DMS53 treated with DMSO at 0.1 percent for 48 hours (cell line): ENCODE measurements at regions not wholly inside any gene's neighbourhood (a gene's known extent, or its start where the extent isn't known, plus 50 kb on each side); places are given as distances from the start of the nearest gene placed in this dataset.
"Not testable (repeated sequence)": the region's sequence is repeated elsewhere in the genome, so short reads cannot be mapped to it uniquely, and the experiment has no call there.

Experiments used
- DNase-seq: peaks from one replicate; lab custom pipeline; 2025; ENCODE audit not compliant: unreplicated experiment; lab: John Stamatoyannopoulos, UW

DNA sequence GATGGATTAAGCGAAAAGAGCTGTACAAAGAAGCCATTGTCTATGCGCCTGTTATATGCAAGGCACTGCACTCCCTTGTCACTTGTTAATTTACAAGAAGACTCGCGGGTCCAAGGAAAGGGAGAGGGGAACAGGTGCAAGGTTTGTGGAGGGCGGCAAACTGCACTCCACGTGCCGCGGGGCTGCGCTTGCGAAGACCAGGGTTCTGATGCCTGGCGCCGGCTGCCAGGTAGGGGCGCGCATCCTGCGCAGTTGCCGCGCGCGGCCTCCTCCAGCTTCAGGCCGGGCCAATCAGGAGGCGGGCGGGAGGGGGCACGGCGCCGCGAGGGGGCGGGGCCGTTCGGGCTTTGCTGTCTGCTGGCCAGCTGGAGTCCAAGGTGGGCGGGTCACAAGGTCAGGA, 140.6 kb upstream of the PALS2 start:
- DNase-seq = no peak

DNA sequence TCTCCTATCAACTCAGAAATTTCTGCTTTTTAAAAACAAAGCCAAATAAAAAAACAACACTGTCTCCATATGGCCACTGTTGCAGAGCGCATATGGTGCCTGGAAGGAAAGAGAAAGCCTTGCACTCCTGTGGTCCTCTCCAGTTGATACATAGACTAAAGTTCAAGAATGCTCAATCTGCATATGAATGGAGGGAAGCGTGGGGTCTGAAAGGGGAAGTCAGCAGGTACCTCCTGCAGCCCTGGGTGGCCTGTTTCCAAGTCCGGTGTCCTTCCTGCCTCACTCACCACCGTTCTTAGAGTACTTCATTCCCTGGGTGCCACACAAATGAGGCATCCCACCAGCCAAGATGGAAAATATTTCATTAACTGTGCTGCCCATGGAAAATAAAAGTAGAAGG, 138.3 kb upstream of the PALS2 start:
- DNase-seq = no peak

DNA sequence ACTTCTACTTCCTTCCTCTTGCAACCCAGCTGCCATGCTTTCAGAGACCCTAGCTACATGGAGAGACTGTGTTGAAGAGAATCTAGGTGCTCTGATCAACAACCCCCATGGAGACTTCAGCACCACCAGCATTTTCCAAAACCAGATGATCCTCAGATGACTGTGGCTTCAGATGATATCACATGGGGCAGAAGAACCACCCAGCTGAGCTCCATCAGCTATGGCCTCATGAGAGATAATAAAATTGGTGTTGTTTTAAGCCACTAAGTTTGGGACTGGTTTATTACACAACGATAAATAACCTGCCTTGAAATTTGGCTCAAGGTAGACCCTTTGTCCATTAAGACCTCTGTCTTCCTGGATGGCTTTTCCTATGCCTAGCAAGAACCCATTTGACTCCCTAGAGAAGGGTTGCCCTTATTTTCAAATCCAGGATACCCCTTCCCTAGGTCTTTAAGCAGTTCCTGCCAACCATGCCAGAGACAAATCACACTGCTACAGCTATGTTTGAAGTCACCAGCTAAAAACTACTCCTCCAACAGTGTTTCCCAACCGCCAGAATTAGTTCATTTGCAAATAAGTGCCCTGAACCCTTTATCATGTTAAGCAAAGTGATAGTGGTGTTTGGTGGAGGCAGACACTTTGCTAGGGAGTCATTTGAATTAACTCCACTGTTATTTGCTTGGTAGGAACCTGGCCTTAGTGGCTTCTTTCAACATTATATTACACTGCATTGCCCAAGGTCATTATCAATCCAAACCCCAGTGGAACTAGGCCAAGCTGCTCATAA, 136.9 kb upstream of the PALS2 start:
- DNase-seq = no peak

DNA sequence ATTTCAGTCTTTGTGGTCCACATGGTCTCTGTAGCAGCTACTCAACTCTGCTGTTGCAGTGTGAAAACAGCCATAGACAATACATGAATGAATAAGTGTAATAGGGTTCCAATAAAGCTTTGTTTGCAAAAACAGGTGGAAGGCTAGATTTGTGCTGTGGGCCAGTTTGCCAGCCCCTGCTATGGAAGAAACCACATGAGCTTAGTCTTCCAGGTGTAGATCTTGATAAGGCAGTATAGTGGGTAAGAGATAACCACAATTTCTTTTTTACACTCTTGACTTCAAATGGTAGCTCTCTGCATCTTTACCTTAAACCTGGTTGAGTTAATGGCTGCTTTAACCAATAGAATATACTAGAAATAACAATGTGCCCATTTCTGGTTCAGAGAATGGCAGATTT, 135.0 kb upstream of the PALS2 start:
- no peak for DNase-seq

DNA sequence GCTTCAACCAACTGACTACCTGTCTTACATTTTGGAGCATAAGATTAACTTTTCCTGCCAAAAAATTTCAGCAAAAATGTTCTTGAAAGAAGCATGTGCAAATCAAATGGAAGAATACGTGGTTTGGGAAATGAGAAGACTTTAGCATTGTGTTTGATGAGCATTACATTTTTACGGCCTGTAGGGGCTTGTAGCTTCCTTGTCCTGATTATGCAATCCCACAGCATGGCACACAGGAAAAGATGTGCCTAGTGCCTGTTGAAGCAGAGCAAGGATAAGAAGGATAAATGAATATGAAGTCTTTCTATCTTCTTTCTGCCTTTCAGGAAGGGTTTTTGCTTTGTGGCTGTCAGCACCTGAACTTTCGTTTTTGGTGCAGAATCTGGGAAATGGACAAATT, 134.1 kb upstream of the PALS2 start:
- not testable (repeated sequence) for DNase-seq

DNA sequence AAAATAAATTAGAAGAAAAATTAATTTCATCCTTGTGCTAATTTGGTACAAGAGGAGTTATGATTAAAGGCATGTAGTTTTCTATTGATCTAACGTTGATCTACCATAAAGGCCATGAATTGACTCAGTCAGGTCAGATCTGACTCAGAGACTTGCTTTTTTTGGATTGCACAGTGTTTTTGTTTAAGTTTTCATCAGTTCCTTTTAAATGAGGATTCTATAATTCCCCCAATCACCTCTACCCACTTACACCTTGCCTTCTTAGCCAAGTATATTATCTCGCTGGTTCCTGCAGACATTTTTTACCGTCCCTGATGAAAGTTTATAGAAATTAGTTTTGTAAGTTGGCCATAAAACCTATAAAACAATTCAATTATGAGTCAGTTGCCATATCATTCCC, 132.4 kb upstream of the PALS2 start:
- no peak for DNase-seq

DNA sequence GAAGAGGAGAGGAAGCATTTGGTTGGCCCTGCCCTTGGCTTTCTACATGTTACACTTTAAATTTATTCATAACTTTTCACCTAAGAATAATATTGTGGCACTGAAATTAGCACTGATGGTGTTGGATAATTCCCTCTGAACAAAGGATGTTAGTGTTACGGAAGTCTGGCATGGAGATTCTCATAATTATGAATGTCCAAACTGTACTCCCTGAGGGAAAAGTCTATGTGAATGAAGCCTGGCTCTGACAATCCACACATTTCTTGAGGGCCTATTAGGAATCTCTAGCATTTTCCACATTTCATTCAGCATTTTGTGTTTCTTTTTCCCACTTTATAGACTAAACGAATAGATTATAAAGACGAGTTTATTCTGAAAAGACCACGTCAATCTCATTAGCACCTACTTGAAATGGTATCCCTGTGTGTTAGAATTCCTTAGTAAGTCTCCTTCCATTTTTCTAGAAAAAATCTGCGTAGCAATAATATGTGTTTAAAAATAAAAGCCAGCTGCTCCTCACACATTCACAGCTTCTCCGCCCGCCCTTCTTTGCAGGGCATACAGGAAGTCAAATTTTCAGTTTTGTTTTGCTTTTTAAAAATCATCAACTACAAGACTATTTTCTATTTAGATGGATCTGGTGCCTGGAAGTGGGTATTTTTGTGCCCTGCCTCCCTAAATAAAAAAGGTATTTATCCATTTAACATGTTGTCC, 131.8 kb upstream of the PALS2 start:
- DNase-seq = no peak

DNA sequence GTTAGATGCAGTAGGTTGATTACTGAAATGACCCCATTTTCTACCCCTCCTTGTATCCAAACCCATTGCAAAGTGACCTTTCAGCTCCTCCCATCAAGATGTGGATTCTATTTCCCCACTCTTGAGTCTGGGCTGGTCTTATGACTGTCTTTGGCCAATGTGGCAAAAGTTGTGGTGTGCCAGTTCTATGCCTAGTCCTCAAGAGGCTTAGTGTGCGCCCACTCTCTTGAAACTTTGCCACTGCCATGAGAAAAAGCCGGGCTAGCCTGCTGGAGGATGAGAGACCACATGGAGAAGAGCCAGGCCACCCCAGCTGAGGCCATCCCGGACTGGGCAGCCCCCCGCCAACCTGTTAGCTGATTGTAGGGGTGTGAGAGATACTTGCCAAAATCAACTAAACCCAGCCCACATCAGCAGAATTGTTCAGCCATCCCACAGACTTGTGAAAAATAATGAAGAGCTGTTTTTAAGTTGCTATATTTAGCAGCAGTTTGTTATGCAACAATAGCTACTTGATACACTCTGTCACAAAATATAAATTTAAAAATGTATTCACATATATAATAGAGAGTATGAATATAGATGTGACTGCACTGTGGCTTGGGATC, 131.0 kb upstream of the PALS2 start:
- DNase-seq = no peak

DNA sequence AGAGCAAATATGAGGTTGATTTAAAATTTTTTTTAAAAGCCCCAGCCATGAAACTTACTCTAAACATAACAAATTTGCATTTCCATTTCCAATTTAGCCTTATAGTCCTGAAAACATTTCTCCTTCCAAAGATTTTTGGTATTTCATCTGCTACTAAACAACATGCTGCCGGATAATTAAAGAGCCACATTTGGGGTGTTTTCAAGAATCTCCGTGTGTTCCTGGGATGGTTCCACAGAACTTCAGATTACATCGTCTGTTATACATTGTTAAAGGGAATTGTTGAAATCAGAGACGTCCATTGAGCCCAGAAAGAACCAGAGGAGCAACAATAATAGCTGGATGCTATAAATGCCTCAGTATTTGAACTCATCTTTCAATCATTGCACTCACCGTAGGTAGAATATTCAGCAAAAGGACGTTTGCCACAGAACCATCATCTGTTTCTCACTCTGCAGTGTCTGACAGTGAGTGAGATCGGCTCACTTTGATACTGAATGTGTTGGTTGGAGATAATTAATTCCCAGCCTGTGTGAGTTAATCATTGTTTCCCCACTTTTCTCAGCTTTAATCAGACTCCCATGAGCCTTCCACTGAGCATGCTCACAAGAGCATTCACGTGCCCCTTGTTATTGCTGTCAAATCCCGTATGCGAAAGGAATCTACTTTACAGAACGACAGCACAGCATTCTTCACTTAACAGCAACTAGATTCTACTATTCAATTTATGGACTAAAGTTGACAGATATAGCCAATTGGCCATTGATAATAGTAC, 128.4 kb upstream of the PALS2 start:
- DNase-seq = no peak

DNA sequence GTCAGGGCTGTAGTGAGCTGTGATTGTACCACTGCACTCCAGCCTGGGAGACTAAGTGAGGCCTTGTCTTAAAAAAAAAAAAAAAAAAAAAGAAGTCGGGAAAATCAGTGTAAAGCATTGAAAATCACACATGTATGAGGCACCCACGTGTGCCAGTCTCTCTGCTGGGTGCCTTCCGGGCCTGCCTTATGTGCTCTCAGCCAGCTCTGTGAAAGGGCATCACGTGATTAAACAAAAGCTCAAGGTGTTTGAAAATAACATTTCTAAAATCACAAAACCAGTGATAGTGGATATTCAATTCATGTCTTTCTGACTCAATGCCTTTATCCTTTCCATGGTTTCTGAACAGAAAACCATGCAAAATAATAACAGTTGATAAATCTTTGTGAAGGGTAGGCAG, 125.2 kb upstream of the PALS2 start:
- no peak for DNase-seq

DNA sequence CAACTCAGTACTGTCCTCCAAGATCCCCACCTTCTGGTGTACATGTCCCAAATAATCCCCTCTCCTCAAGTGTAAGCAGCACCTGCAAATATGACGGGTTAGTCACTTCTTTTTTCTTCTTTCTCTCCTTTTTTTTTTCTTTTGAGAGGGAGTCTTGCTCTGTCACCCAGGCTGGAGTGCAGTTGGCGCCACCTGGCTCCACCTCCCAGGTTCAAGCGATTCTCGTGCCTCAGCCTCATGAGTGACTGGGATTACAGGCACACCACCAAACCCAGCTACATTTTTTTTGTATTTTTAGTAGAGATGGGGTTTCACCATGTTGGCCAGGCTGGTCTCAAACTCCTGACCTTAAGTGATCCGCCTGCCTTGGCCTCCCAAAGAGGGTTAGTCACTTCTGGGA, 123.8 kb upstream of the PALS2 start:
- not testable (repeated sequence) for DNase-seq

DNA sequence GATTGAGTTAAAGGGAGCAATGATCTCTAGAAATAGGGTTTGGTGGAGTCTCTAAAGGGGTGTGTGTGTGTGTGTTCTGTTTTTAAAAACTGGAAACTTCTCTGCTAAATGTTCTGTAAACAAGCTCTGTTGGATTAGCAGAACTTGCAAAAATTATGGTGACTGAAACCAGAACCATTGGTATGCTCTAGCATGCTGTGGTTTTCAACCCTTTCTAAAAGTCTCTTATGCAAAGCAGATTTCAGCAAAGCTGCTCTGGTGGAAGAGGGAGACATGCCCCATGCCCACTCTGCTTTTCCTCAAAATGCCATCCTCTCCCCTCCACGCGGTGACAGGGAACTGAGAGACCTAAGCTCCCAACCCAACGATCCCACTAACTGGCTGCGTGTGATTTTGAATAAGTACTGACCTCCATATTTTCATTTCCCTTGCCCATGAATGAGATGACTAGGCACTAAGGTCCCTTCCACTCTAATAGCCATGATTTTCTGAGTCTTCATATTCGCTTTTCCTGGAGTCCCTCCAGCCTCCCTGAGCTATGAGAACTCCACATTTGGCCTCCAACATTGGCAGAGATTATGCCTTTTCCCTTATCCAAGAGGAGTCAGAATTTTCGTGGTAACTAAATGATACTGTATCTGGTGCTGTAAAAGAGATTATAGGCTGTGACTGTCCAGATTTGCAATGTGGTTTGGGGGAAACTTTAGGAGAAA, 117.3 kb upstream of the PALS2 start:
- DNase-seq = no peak

DNA sequence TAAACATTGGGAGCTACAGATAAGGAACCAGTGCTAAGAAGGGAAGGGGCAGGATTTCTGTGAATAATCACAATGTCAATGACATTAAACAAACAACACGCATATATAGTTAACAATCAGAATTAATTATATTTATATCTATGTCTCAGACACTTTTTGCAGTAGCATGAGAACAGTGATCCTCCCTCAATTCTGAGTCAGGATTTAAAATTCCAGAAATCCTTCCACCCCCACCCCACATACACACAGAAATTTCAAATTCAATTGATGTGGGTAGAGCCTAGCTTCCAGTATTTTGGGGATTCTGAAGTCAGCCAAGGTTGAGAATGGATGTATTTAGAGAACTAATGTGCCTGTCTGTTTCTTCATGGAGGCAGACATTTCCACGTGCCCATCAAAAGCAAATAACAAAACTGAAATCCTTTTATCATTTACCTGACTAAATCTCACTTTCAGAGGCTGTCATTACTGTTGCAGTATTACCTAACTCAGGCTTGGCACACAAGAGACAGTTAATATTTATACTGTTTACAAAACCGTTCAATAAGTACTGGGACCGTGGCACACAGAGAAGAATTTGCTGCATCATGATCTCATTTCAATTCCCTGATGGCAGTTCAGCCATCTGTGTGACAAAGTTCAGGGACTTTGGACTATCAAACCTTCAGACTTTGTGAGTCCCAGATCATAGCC, 116.6 kb upstream of the PALS2 start:
- peak; percentile 26 for DNase-seq

DNA sequence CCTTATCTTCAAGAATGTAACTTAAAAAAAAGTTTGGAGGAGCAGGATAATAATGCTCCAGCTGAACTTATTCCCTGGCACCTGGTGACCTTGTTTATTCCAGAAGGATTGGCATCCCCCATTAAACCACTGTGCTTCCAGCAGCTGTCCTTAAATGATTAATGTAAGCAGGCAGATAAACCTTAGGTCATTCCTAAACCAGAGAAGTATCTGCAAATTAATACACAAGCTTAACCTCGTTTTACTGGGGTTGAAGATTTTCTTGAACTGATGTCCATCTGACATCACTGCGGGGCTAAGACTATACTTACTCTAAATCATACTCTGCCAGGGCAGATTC, 116.1 kb upstream of the PALS2 start:
- no peak for DNase-seq

DNA sequence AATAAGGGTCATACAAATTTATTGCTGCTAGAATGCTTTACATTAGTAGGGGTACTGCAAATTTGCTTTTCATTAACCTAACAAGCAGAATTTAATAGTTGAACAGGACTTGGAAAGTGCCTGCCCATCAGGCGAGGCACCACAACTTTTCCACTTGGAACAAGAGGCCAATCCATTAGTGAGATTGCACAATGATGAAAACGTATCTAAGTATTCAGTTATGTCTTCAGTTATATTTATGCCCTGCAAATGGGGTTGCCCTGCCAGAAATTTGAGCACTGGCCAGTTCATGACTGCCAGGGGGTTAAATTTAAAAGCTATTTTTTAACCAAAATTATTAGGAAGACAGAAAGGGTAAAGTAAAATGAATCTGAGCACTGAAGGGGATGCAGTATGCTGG, 111.1 kb upstream of the PALS2 start:
- DNase-seq = no peak

DNA sequence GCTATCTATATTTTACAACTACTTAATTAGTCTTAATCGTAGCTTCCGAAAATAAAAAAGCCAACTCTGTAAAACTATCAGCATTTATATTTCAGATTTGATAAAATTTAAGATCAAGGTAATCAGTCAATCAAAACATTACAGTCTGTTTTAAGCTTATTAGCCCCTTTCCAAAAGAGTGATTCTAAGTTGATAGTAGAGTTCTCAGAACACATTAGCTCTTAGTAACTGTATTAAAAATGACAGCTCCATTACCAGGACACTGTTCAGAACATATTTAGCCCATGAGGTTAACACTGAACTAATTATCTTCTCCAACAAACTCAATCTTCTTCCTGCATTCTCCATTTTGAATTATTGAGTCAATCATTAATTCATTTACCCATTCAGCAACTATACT, 110.3 kb upstream of the PALS2 start:
- no peak for DNase-seq

DNA sequence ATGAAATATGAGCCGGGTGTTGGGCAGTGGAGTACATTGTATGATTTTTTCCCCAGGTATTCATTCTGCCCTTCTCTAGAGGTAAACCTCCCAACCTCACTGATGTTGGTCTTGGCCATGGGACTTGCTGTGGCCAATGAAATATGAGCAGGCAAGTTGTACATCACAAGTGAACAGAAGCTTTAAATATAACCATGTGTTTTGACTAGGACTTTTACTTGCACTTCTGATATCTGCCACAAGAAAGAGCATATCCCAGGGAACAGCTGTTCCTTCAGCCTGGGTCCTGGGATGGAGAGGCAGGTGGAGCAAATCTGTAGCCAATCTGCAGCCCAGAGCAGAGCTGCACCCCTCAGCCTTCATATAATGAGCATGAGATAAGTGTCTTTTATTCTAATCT, 109.8 kb upstream of the PALS2 start:
- DNase-seq = no peak

DNA sequence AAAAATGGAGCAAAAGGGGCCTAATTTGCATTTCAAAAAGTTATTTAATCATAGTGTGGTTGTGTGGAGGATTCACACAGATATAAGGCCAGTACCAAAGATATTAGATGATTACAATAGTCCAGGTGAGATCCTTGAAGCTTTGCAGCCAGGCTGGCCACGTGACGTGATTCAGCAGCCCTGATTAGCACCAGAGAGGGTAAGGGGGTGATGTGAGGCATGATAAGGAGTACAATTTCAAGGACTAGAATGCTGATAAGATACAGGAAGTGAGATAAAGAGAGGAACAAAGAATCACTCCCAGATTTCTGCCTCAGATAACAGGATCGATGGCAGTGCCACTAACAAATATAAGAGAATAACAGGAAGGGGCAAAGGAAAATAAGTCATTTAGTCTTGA, 108.4 kb upstream of the PALS2 start:
- no peak for DNase-seq

DNA sequence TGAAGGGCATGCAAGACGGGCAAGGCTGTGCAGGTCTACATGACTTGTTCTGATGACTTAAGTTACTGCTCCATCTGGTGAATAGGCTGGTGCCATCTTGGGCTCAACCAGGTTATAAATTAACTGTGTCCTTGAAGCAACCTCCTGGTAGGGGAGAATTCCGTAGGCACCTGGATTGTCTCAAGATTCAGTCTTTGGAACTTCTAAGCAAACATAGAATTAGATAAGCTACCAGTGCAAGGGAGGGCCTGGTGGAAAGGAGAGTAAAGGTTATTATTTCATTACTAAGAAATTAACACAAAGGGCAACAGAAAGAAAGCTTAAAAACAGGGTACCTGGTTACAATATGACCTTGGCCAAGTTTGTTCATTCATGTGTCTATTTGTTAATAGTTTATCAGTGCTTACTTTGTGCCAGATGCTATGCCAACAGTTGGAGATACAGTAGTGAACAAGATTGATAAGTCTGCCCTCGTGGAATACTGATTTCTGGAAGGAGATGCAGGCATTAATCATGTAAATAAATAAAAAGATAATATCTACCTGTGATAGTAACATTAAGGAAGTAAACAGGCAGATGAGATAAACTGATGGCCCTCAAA, 107.0 kb upstream of the PALS2 start:
- no peak for DNase-seq

DNA sequence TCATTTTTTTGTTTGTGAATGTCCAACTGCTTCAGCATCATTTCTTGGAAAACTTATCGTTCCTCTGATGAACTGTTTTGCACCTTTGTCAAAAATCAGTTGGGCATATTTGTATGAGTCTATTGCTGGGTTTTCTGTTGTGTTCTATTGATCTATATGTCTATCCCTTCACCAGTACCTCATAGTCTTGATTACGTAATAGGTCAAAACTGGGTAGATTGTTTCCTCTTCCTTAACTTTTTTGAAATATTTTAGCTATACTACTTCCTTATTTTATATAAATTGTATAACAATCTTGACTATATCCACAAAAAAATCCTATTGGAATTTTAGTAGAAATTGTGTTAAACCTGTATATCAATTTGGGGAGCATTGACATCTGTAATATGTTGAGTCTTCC, 104.1 kb upstream of the PALS2 start:
- DNase-seq = no peak
